ENCODE measurements at regions not wholly inside any gene's neighbourhood (a gene's known extent, or its start where the extent isn't known, plus 50 kb on each side); places are given as distances from the start of the nearest gene placed in this dataset.

- TF ChIP-seq PRDM2 (tag by site-specific recombination; IDR thresholded peaks at IDR 0.05; ENCODE audit: borderline replicate concordance) (no peak), ZNF274 (IDR thresholded peaks at IDR 0.05; ENCODE audit: low read length) (no peak), ZNF274 (tag by site-specific recombination; IDR thresholded peaks at IDR 0.05; ENCODE audit: borderline replicate concordance) (no peak), ZNF266 (tag by site-specific recombination; IDR thresholded peaks at IDR 0.05; ENCODE audit: low read depth) (no peak), CTCF (tag by site-specific recombination; IDR thresholded peaks at IDR 0.05) (no peak), ZNF184 (tag by site-specific recombination; IDR thresholded peaks at IDR 0.05) (no peak), ZNF707 (tag by site-specific recombination; IDR thresholded peaks at IDR 0.05) (no peak), PRDM10 (tag by site-specific recombination; IDR thresholded peaks at IDR 0.05) (no peak), ZBTB20 (tag by site-specific recombination; IDR thresholded peaks at IDR 0.05) (no peak), ZNF280C (tag by site-specific recombination; IDR thresholded peaks at IDR 0.05) (no peak), ZNF146 (tag by site-specific recombination; IDR thresholded peaks at IDR 0.05) (no peak), ZSCAN30 (tag by site-specific recombination; IDR thresholded peaks at IDR 0.05) (no peak), BCL11B (tag by site-specific recombination; IDR thresholded peaks at IDR 0.05; ENCODE audit: low read depth) (no peak), ZNF558 (tag by site-specific recombination; IDR thresholded peaks at IDR 0.05) (no peak), ZNF138 (tag by site-specific recombination; IDR thresholded peaks at IDR 0.05; ENCODE audit: borderline replicate concordance) (no peak)
Observed at GRCh38 chr2:7767902-7768301, 850.7 kb downstream of the RNF144A start.
